Panc1 (cell line): ENCODE measurements at regions not wholly inside any gene's neighbourhood (a gene's known extent, or its start where the extent isn't known, plus 50 kb on each side); places are given as distances from the start of the nearest gene placed in this dataset.

Experiments
- ATAC-seq: fragments of 200-7000 bp; cut with Tn5 transposase; 2 replicates; pipeline ENCODE4 v1.9.1; 2020; ENCODE audit warnings: mild to moderate bottlenecking, moderate library complexity
- BruUV-seq: library from RNA; stranded (reverse); fragments of 400-500 nt; replicated peaks from 2 replicates; lab custom pipeline; 2021; lab: Mats Ljungman, UMichigan
- CTCF ChIA-PET: fragments of 300-600 bp; sonication (Branson Sonifier 250); formaldehyde crosslinking; loops from one replicate; lab custom pipeline; 2022; ENCODE audit warnings: antibody characterized with exemption; lab: Charles Lee
- POLR2A ChIA-PET: fragments of 300-600 bp; sonication (Branson Sonifier 250); formaldehyde crosslinking; loops from one replicate; lab custom pipeline; 2022; ENCODE audit warnings: antibody characterized with exemption; lab: Charles Lee
- DNase-seq: peaks from one replicate; pipeline ENCODE4 v3.0.0-alpha.2; 2010; ENCODE audit warnings: low read depth, low spot score
- H3K27ac ChIP-seq: 2 replicates; pipeline ENCODE4 v1.5.1; 2011; ENCODE audit warnings: mild to moderate bottlenecking, low read length, inconsistent platforms
- H3K27me3 ChIP-seq: fragments of 200-500 bp; sonication (Bioruptor generic); 2 replicates; pipeline ENCODE4 v1.6.0; 2014; ENCODE audit warnings: low read length, inconsistent platforms; ENCODE audit not compliant: control insufficient read depth, insufficient read depth
- H3K36me3 ChIP-seq: fragments of 200-500 bp; sonication (Bioruptor generic); 2 replicates; pipeline ENCODE4 v1.5.1; 2014; ENCODE audit warnings: inconsistent platforms, mild to moderate bottlenecking, low read length, moderate library complexity; ENCODE audit not compliant: control insufficient read depth, insufficient read depth
- H3K4me1 ChIP-seq: 2 replicates; pipeline ENCODE4 v1.5.1; 2011; ENCODE audit warnings: inconsistent platforms, mild to moderate bottlenecking, low read length, moderate library complexity; ENCODE audit not compliant: control insufficient read depth, insufficient read depth
- H3K4me3 ChIP-seq, 2 experiments: 2 replicates each; pipeline ENCODE4 v1.5.1; 2011 to 2012; ENCODE audit warnings: low read depth in 2 of 2, low read length in 2 of 2, mild to moderate bottlenecking in 2 of 2, inconsistent platforms in 1 of 2, moderate library complexity in 1 of 2
- H3K9me3 ChIP-seq: fragments of 200-500 bp; sonication (Bioruptor generic); 2 replicates; pipeline ENCODE4 v1.5.1; 2014; ENCODE audit warnings: low read depth, mild to moderate bottlenecking, inconsistent platforms, low read length, moderate library complexity; ENCODE audit not compliant: control insufficient read depth, insufficient read depth
- POLR2AphosphoS5 ChIP-seq: IDR thresholded peaks from 2 replicates; pipeline ENCODE4 v1.6.1; 2012; ENCODE audit warnings: mild to moderate bottlenecking, low read depth, low read length, moderate library complexity
- SIN3A ChIP-seq: IDR thresholded peaks from 2 replicates; pipeline ENCODE4 v1.6.1; 2012; ENCODE audit warnings: low read depth, mild to moderate bottlenecking, low read length, moderate library complexity, borderline replicate concordance; ENCODE audit not compliant: insufficient read depth
- TCF7L2 ChIP-seq: IDR thresholded peaks from 2 replicates; pipeline ENCODE4 v1.6.1; 2011; ENCODE audit warnings: mild to moderate bottlenecking, low read depth, low read length, inconsistent platforms
- in situ Hi-C: cut with HindIII; loops from 2 replicates; pipeline ENCODE4 v1.10.0; 2016; ENCODE audit warnings: low sequenced_read_pairs, low pct_unique_long_range_greater_than_20kb
- intact Hi-C: fragments of 100-400 bp; cut with micrococcal nuclease; formaldehyde crosslinking; loops from one replicate; pipeline ENCODE4 v1.10.0; 2022; ENCODE audit not compliant: unreplicated experiment
- TF ChIP-seq, protein P1 (sequence below): fragments of 450-650 bp; IDR thresholded peaks from 2 replicates; pipeline ENCODE4 v1.5.1; 2017; ENCODE audit warnings: mild to moderate bottlenecking
- TF ChIP-seq, protein P2 (sequence below), 2 experiments: IDR thresholded peaks; 2 replicates each; pipeline ENCODE4 v1.6.1; 2011 to 2012; ENCODE audit warnings: low read depth in 2 of 2, control low read depth in 1 of 2, low read length in 1 of 2, mild to moderate bottlenecking in 1 of 2, moderate library complexity in 1 of 2; ENCODE audit not compliant: insufficient read depth in 1 of 2

DNA sequence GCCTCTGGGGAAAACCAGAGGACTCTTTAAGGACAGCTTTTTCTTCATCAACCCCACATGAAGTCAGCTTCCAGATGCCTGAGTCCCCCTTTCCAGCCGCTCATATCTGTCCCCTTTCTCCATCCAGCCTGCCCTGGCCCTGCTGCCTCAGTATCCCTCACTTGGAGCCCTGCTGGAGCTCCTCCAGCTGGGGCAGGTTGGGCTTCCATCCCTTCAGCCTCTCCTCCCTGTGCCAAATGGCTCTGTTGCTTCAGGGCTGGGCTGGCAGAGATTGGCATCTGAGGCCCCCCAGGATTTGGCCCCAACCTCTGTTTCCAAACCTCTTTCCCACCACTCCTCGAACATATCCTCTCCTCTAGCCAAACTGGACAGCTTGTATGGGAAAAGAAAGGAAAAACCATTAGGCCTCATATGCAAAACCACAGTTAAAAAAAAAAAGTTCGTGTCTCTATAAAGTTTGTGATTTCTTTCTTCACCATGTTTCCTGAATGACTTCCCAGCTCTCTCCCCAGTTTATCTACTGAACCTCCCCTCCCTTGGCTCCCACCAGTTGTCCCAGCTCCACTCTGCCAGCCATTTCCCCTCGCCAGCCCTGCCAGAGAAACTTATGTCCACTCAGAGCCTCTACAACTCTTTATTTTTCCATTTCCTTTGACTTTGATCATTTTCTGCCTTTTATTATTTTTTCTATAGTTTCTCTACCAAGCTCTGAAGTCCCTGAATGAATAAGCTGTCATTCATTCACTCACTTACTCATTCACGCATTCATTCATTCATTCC, 217.9 kb downstream of the FOXD2 start:
- no TSS peak for BruUV-seq
- TF ChIP-seq, protein P1, sequence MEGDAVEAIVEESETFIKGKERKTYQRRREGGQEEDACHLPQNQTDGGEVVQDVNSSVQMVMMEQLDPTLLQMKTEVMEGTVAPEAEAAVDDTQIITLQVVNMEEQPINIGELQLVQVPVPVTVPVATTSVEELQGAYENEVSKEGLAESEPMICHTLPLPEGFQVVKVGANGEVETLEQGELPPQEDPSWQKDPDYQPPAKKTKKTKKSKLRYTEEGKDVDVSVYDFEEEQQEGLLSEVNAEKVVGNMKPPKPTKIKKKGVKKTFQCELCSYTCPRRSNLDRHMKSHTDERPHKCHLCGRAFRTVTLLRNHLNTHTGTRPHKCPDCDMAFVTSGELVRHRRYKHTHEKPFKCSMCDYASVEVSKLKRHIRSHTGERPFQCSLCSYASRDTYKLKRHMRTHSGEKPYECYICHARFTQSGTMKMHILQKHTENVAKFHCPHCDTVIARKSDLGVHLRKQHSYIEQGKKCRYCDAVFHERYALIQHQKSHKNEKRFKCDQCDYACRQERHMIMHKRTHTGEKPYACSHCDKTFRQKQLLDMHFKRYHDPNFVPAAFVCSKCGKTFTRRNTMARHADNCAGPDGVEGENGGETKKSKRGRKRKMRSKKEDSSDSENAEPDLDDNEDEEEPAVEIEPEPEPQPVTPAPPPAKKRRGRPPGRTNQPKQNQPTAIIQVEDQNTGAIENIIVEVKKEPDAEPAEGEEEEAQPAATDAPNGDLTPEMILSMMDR = no peak
- TF ChIP-seq TCF7L2 (no peak), POLR2AphosphoS5 (no peak), SIN3A (no peak)
- TF ChIP-seq, protein P2, sequence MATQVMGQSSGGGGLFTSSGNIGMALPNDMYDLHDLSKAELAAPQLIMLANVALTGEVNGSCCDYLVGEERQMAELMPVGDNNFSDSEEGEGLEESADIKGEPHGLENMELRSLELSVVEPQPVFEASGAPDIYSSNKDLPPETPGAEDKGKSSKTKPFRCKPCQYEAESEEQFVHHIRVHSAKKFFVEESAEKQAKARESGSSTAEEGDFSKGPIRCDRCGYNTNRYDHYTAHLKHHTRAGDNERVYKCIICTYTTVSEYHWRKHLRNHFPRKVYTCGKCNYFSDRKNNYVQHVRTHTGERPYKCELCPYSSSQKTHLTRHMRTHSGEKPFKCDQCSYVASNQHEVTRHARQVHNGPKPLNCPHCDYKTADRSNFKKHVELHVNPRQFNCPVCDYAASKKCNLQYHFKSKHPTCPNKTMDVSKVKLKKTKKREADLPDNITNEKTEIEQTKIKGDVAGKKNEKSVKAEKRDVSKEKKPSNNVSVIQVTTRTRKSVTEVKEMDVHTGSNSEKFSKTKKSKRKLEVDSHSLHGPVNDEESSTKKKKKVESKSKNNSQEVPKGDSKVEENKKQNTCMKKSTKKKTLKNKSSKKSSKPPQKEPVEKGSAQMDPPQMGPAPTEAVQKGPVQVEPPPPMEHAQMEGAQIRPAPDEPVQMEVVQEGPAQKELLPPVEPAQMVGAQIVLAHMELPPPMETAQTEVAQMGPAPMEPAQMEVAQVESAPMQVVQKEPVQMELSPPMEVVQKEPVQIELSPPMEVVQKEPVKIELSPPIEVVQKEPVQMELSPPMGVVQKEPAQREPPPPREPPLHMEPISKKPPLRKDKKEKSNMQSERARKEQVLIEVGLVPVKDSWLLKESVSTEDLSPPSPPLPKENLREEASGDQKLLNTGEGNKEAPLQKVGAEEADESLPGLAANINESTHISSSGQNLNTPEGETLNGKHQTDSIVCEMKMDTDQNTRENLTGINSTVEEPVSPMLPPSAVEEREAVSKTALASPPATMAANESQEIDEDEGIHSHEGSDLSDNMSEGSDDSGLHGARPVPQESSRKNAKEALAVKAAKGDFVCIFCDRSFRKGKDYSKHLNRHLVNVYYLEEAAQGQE (IDR thresholded peaks at IDR 0.05; ENCODE audit: insufficient read depth in 1 of 2, low read depth in 2 of 2, low read length in 1 of 2) = no peak
- no peak for ATAC-seq

DNA sequence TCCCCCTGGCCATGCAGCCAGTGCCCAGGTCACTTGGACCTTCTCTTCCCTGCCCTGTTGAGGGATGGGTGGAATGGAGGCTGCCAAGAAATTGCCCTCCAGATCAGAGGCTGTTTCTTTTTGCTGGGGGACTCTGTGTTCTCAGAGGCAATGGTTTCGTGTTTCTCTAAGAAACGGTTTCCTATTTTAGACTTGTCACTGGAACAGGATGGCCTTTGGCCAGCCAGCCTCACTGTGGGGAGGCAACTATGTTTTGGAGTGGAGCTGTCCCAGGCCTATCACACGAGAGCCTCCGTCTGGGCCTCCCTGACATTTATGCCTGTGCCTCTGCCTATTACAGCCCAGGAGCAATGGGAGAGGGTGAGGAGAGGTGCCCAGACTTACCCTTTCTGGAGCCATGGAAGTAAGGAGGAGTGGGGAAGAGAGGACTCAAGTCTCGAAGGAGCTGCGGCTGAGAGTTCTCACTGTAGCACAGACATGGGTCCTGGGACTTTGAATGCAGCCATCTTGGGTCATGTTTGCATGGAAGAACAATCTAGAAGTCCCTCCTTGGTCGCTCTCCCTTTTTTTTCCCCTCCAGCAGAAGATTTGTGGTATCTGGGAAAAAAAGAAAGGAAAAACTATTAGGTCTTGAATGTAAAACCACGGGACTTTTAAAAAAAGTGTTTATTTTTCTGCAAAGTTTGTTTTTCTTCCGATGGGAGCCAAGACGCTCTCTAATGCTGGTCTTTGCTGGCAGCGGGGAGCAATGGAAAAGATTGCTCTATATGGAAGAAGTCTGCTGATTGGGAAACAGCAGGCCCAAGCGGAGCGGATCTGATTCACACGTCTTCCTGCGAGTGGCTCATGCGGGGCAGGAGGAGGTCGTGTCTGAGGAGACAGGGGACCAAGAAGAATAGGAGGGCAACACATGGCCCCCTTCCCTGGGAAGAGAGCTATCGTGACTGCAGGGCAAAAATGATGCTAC, 219.2 kb downstream of the FOXD2 start:
- POLR2A ChIA-PET = interaction anchor here (0.5 kb wide), 1 partner anchor 312 kb away, joined by 7 read pairs; no protein-coding TSS in a partner anchor
- BruUV-seq = no TSS peak
- no peak overlapping the region for H3K27ac ChIP-seq
- no peaks in the 10 kb centered on the region for H3K27me3 ChIP-seq
- CTCF ChIA-PET = no interaction called here
- no peaks in the 10 kb centered on the region for H3K9me3 ChIP-seq
- H3K4me1 ChIP-seq = no peaks in the 10 kb centered on the region
- no peak overlapping the region for H3K4me3 ChIP-seq
- in situ Hi-C loops (no loop called here), intact Hi-C loops (no loop called here)
- ATAC-seq (no peak), DNase-seq (no peak)
- no peak for TF ChIP-seq TCF7L2
- no peak for TF ChIP-seq SIN3A
- TF ChIP-seq, protein P2 (IDR thresholded peaks at IDR 0.05; ENCODE audit: insufficient read depth in 1 of 2, low read depth in 2 of 2, low read length in 1 of 2) = no peak
- H3K36me3 ChIP-seq = no peaks in the 10 kb centered on the region

More for the DNA sequence above, 217.9 kb downstream of the FOXD2 start:
- POLR2A ChIA-PET = interaction anchor here (0.5 kb wide), 1 partner anchor 311 kb away, joined by 7 read pairs; no protein-coding TSS in a partner anchor
- H3K27me3 ChIP-seq = no peaks in the 10 kb centered on the region
- CTCF ChIA-PET = no interaction called here
- in situ Hi-C loops (no loop called here), intact Hi-C loops (no loop called here)
- H3K4me1 ChIP-seq = no peaks in the 10 kb centered on the region
- no peaks in the 10 kb centered on the region for H3K9me3 ChIP-seq
- no peaks in the 10 kb centered on the region for H3K36me3 ChIP-seq
- no peak overlapping the region for H3K27ac ChIP-seq
- no peak for DNase-seq
- no peak overlapping the region for H3K4me3 ChIP-seq
